SK-N-SH (cell line): ENCODE measurements at regions not wholly inside any gene's neighbourhood (a gene's known extent, or its start where the extent isn't known, plus 50 kb on each side); places are given as distances from the start of the nearest gene placed in this dataset.

Source experiments
- CTCF ChIA-PET: fragments of 300-600, 350-600 bp; formaldehyde crosslinking; extraction: SDS; loops from one replicate; lab custom pipeline; 2021; lab: Yijun Ruan, JAX
- POLR2A ChIA-PET: fragments of 350-600 bp; sonication (Branson Sonifier 250); formaldehyde crosslinking; extraction: SDS; loops from one replicate; lab custom pipeline; 2020; ENCODE audit warnings: antibody characterized with exemption, inconsistent platforms; lab: Yijun Ruan, JAX
- DNase-seq: peaks from one replicate; pipeline ENCODE4 v3.0.0; 2012
- H2AFZ ChIP-seq: fragments of 200-600 bp; sonication (generic); 2 replicates; pipeline ENCODE4 v1.8.1; 2016; ENCODE audit warnings: antibody characterized with exemption, mild to moderate bottlenecking, low read depth
- H3F3A ChIP-seq: fragments of 200-600 bp; sonication (generic); replicated peaks from 2 replicates; pipeline ENCODE3; 2016; ENCODE audit warnings: antibody characterized with exemption, mild to moderate bottlenecking; ENCODE audit not compliant: insufficient read depth
- H3K27ac ChIP-seq, 2 experiments: fragments of 200-500 bp in 1 of 2; fragments of 200-600 bp in 1 of 2; sonication (Bioruptor generic) in 1 of 2; sonication (generic), shearing (Covaris generic) in 1 of 2; 2 replicates each; pipeline versions ENCODE4 v1.5.1 to v1.6.1; 2014 to 2016; ENCODE audit warnings: low read depth in 2 of 2, inconsistent platforms in 1 of 2, low read length in 1 of 2, mild to moderate bottlenecking in 1 of 2, mixed read lengths in 1 of 2
- H3K27me3 ChIP-seq: fragments of 200-600 bp; sonication (generic), shearing (Covaris generic); 2 replicates; pipeline ENCODE4 v1.6.1; 2016; ENCODE audit warnings: mixed run types; ENCODE audit not compliant: insufficient read depth
- H3K36me3 ChIP-seq, 2 experiments: fragments of 200-500 bp in 1 of 2; fragments of 200-600 bp in 1 of 2; sonication (Bioruptor generic) in 1 of 2; sonication (generic) in 1 of 2; replicated peaks in 1 of 2; 2 replicates each; pipeline versions ENCODE3 to v1.5.1; 2014 to 2016; ENCODE audit warnings: low read length in 1 of 2, mild to moderate bottlenecking in 1 of 2; ENCODE audit not compliant: insufficient read depth in 2 of 2, control insufficient read depth in 1 of 2
- H3K4me1 ChIP-seq, 2 experiments: fragments of 200-500 bp in 1 of 2; fragments of 200-600 bp in 1 of 2; sonication (Bioruptor generic) in 1 of 2; sonication (generic), shearing (Covaris generic) in 1 of 2; 2 replicates each; pipeline versions ENCODE4 v1.5.1 to v1.6.1; 2014 to 2016; ENCODE audit warnings: low read depth in 1 of 2, low read length in 1 of 2, mixed run types in 1 of 2; ENCODE audit not compliant: insufficient read depth in 2 of 2, control insufficient read depth in 1 of 2
- H3K4me2 ChIP-seq: fragments of 200-600 bp; sonication (generic), shearing (Covaris generic); 2 replicates; pipeline ENCODE4 v1.6.1; 2017; ENCODE audit warnings: mixed run types
- H3K4me3 ChIP-seq, 2 experiments: fragments of 200-500 bp in 1 of 2; fragments of 200-600 bp in 1 of 2; sonication (Bioruptor generic) in 1 of 2; sonication (generic), shearing (Covaris generic) in 1 of 2; 2 replicates each; pipeline versions ENCODE4 v1.5.1 to v1.8.1; 2014 to 2016; ENCODE audit warnings: low read depth in 2 of 2, inconsistent platforms in 1 of 2, low read length in 1 of 2, mild to moderate bottlenecking in 1 of 2, mixed read lengths in 1 of 2, moderate library complexity in 1 of 2
- H3K79me2 ChIP-seq: fragments of 200-600 bp; sonication (generic); 2 replicates; pipeline ENCODE4 v1.8.1; 2017; ENCODE audit warnings: mild to moderate bottlenecking; ENCODE audit not compliant: insufficient read depth
- H3K9ac ChIP-seq: fragments of 200-600 bp; sonication (generic); 2 replicates; pipeline ENCODE4 v1.6.1; 2017; ENCODE audit warnings: mixed run types
- H3K9me2 ChIP-seq: fragments of 200-600 bp; sonication (generic); 2 replicates; pipeline ENCODE4 v1.6.1; 2017; ENCODE audit warnings: mixed run types
- H3K9me3 ChIP-seq: fragments of 200-600 bp; sonication (generic); 2 replicates; pipeline ENCODE4 v1.6.1; 2017; ENCODE audit warnings: mixed run types, mild to moderate bottlenecking, moderate library complexity
- H4K20me1 ChIP-seq: fragments of 200-600 bp; sonication (generic); 2 replicates; pipeline ENCODE4 v1.6.1; 2017; ENCODE audit warnings: mild to moderate bottlenecking, mixed run types; ENCODE audit not compliant: insufficient read depth
- CTCF ChIP-seq: fragments of 200-600 bp; sonication (generic); IDR thresholded peaks from 2 replicates; pipeline ENCODE4 v1.6.1; 2017; ENCODE audit warnings: antibody characterized with exemption, mild to moderate bottlenecking, moderate library complexity
- ELF1 ChIP-seq: IDR thresholded peaks from 2 replicates; pipeline ENCODE4 v1.4.0; 2012
- EP300 ChIP-seq, 2 experiments: IDR thresholded peaks; 2 replicates each; pipeline versions ENCODE4 v1.4.0 to v1.6.1; 2012; ENCODE audit warnings: borderline replicate concordance in 1 of 2, low read depth in 1 of 2, low read length in 1 of 2
- FOXM1 ChIP-seq: IDR thresholded peaks from 2 replicates; pipeline ENCODE4 v1.4.0; 2012; ENCODE audit warnings: low read depth, mild to moderate bottlenecking
- GABPA ChIP-seq: IDR thresholded peaks from 2 replicates; pipeline ENCODE4 v1.4.0; 2012; ENCODE audit warnings: low read depth, mild to moderate bottlenecking
- IRF3 ChIP-seq: fragments of 150-350 bp; IDR thresholded peaks from 2 replicates; pipeline ENCODE4 v1.6.1; 2016; ENCODE audit warnings: mild to moderate bottlenecking, low read depth, low read length
- PBX3 ChIP-seq: IDR thresholded peaks from 2 replicates; pipeline ENCODE4; 2012
- POLR2AphosphoS5 ChIP-seq: IDR thresholded peaks from 2 replicates; pipeline ENCODE4 v1.6.1; 2012; ENCODE audit warnings: low read depth, low read length
- RCOR1 ChIP-seq: fragments of 150-350 bp; IDR thresholded peaks from 2 replicates; pipeline ENCODE4 v1.6.1; 2017; ENCODE audit warnings: antibody characterized with exemption, low read length
- USF1 ChIP-seq: IDR thresholded peaks from 2 replicates; pipeline ENCODE4 v1.4.0; 2012; ENCODE audit warnings: low read depth, borderline replicate concordance
- USF2 ChIP-seq: fragments of 150-350 bp; IDR thresholded peaks from 2 replicates; pipeline ENCODE4 v1.6.1; 2017; ENCODE audit warnings: antibody characterized with exemption, low read length, low read depth, borderline replicate concordance
- WGBS: methylation state at CpG from one replicate; pipeline ENCODE4 v1.1.6; 2017; ENCODE audit warnings: low lambda C conversion rate; 5-methylcytosine and 5-hydroxymethylcytosine counted together

- CTCF ChIA-PET, result no interaction called here
- no peak overlapping the region for H3K4me3 ChIP-seq
- H3K9ac ChIP-seq, result no peak overlapping the region
Observed at GRCh38 chr2:103552775-103553174, 790.9 kb downstream of the TMEM182 start.

GRCh38 chr2:103594823-103595222 lies 833.0 kb downstream of the TMEM182 start:
- no peaks in the 10 kb centered on the region for H3K4me1 ChIP-seq
- WGBS, result 0% methylated on average over 3 of the region's 3 CpGs
- no peak overlapping the region for H3K27ac ChIP-seq
- H3K9me3 ChIP-seq, result no peaks in the 10 kb centered on the region
- no peak overlapping the region for H3K9ac ChIP-seq
- no peak for TF ChIP-seq GABPA
- no peak for TF ChIP-seq FOXM1
- TF ChIP-seq USF1, result no peak
- TF ChIP-seq EP300 (IDR thresholded peaks at IDR 0.05; ENCODE audit: borderline replicate concordance in 1 of 2, low read depth in 1 of 2, low read length in 1 of 2), result no peak
- TF ChIP-seq CTCF, result no peak
- TF ChIP-seq USF2, result no peak
- TF ChIP-seq IRF3, result no peak
- no peaks in the 10 kb centered on the region for H3K9me2 ChIP-seq
- no peaks in the 10 kb centered on the region for H3F3A ChIP-seq
- no peak overlapping the region for H3K4me2 ChIP-seq
- POLR2A ChIA-PET, result no interaction called here
- H3K4me3 ChIP-seq, result no peak overlapping the region
- H2AFZ ChIP-seq, result no peak overlapping the region
- H3K27me3 ChIP-seq, result no peaks in the 10 kb centered on the region
- H3K79me2 ChIP-seq, result no peaks in the 10 kb centered on the region
- CTCF ChIA-PET, result no interaction called here
- H3K36me3 ChIP-seq, result no peaks in the 10 kb centered on the region
- H4K20me1 ChIP-seq, result no peaks in the 10 kb centered on the region
- DNase-seq, result no peak

More at GRCh38 chr2:103552775-103553174, 790.9 kb downstream of the TMEM182 start:
- Histone ChIP-seq H3K27me3 (no peaks in the 10 kb centered on the region), H3K4me1 (no peaks in the 10 kb centered on the region), H3K9me2 (0 out of 2 replicates have a peak, but pooled peaks cover 2% of the 10 kb centered on the region), H2AFZ (no peak overlapping the region), H3K36me3 (no peaks in the 10 kb centered on the region), H4K20me1 (no peaks in the 10 kb centered on the region), H3F3A (no peaks in the 10 kb centered on the region), H3K9me3 (no peaks in the 10 kb centered on the region), H3K79me2 (no peaks in the 10 kb centered on the region), H3K4me2 (no peak overlapping the region), H3K27ac (no peak overlapping the region)
- TF ChIP-seq PBX3, result no peak
- no peak for TF ChIP-seq EP300 (IDR thresholded peaks at IDR 0.05; ENCODE audit: borderline replicate concordance in 1 of 2, low read depth in 1 of 2, low read length in 1 of 2)
- no peak for TF ChIP-seq ELF1
- TF ChIP-seq RCOR1, result no peak
- no peak for TF ChIP-seq POLR2AphosphoS5
- WGBS, result 3% methylated on average over 3 of the region's 3 CpGs
- no peak for DNase-seq
- POLR2A ChIA-PET, result no interaction called here
